Activated T-helper 1 cell treated with anti-CD3 and anti-CD28 coated beads, Interleukin-12 subunit alpha, Interleukin-12 subunit beta, Interleukin-2, Interleukin-4 antibody, amounts not matched to agents 30 ng/mL and 10 ng/mL and 1 ng/mL, durations not matched to agents 14 hours and 24 hours and 36 hours (primary cell): ENCODE measurements at regions not wholly inside any gene's neighbourhood (a gene's known extent, or its start where the extent isn't known, plus 50 kb on each side); places are given as distances from the start of the nearest gene placed in this dataset.

Source experiments
- DNase-seq: peaks from one replicate; pipeline ENCODE4 v3.0.0; 2021; ENCODE audit warnings: low spot score
- H3K27ac Mint-ChIP-seq: one replicate; pipeline ENCODE4 v1.8.0; 2021; ENCODE audit warnings: mild to moderate bottlenecking, mixed read lengths
- H3K27me3 Mint-ChIP-seq: one replicate; pipeline ENCODE4 v1.8.0; 2022; ENCODE audit warnings: mild to moderate bottlenecking, moderate library complexity, mixed read lengths; ENCODE audit not compliant: insufficient read depth
- H3K36me3 Mint-ChIP-seq: one replicate; pipeline ENCODE4 v1.8.0; 2021; ENCODE audit warnings: low read depth, mixed read lengths
- H3K4me1 Mint-ChIP-seq: one replicate; pipeline ENCODE4 v1.8.0; 2021; ENCODE audit warnings: low read depth, mixed read lengths
- H3K4me3 Mint-ChIP-seq: one replicate; pipeline ENCODE4 v1.8.0; 2021; ENCODE audit warnings: mild to moderate bottlenecking, moderate library complexity, mixed read lengths
- H3K9me3 Mint-ChIP-seq: one replicate; pipeline ENCODE4 v1.8.0; 2021; ENCODE audit warnings: mixed read lengths
- intact Hi-C: fragments of 100-400 bp; cut with micrococcal nuclease; formaldehyde crosslinking; loops from one replicate; pipeline ENCODE4 v1.15.1; 2024

DNA sequence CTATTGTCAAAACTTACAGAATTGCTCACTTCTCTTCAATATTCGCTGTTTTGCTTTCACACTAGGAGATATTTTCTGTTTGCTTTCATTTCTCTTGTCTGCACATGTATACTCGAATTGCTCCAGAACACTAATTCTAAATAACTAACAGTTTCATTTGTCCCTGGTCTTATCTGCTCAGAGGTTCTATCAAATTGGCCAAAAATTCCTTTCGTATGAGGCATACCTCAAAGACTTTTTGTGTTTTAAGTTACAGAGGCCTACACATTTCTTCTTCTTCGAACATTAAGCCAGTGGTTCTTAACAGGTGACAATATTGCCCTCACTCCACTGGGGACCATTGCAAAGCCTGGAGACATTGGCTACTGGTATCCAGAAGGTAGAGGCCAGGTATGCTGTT lies 1314.6 kb downstream of the EFNB2 start:
- no peak for DNase-seq
- no peaks in the 10 kb centered on the region for H3K36me3 Mint-ChIP-seq
- H3K27me3 Mint-ChIP-seq, result no peaks in the 10 kb centered on the region
- intact Hi-C loops, result no loop called here
- H3K27ac Mint-ChIP-seq, result no peak overlapping the region
- H3K4me3 Mint-ChIP-seq, result no peak overlapping the region
- H3K9me3 Mint-ChIP-seq, result no peaks in the 10 kb centered on the region
- no peaks in the 10 kb centered on the region for H3K4me1 Mint-ChIP-seq

DNA sequence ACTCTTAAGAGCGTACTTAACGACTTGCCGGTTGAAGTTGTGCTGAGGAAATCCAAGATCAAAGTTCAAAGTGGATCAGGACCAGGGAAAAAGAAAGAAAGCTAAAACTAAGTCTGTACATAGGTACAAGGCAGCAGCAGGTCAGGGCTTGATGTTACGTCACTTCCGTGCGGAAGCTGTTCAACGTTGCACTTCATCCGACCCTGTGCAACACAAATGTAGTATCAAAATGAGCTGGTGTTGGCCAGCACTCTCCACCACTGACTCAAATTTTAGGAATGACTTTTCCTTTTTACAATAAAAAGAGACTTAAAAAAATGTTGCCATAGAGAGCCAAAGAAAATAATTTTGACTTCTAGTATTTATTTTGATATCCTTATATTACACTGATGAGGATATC lies 1315.4 kb downstream of the EFNB2 start:
- intact Hi-C loops, result no loop called here
- H3K4me3 Mint-ChIP-seq, result no peak overlapping the region
- H3K9me3 Mint-ChIP-seq, result no peaks in the 10 kb centered on the region
- H3K4me1 Mint-ChIP-seq, result no peaks in the 10 kb centered on the region
- no peak for DNase-seq
- no peaks in the 10 kb centered on the region for H3K36me3 Mint-ChIP-seq
- no peaks in the 10 kb centered on the region for H3K27me3 Mint-ChIP-seq
- H3K27ac Mint-ChIP-seq, result no peak overlapping the region

DNA sequence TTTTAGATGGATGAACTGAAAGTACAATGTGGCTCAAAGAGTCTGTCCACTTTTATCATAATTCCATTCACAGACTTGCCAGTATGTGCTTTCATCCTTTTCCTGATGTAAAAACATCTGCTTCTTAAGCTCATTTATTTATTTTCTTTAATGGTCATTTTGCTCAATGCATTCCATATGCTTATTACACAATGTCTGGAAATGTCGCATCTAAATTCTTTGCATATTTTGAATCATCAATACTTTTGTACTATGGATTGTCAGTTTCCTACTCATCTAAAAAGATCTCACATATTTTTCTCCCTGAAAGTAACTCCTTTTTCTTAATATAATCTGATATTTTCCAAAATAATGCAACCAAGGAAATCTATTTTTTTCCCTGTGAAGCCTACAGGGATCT lies 1315.8 kb downstream of the EFNB2 start:
- Mint-ChIP-seq H3K36me3 (no peaks in the 10 kb centered on the region), H3K27ac (no peak overlapping the region), H3K27me3 (no peaks in the 10 kb centered on the region), H3K9me3 (no peaks in the 10 kb centered on the region), H3K4me1 (no peaks in the 10 kb centered on the region), H3K4me3 (no peak overlapping the region)
- intact Hi-C loops, result no loop called here
- DNase-seq, result no peak

GRCh38 chr13:105213512-105213911 lies 1322.0 kb downstream of the EFNB2 start:
- H3K9me3 Mint-ChIP-seq, result no peaks in the 10 kb centered on the region
- no peak for DNase-seq
- intact Hi-C loops, result no loop called here
- no peaks in the 10 kb centered on the region for H3K27me3 Mint-ChIP-seq
- no peaks in the 10 kb centered on the region for H3K4me1 Mint-ChIP-seq
- no peak overlapping the region for H3K4me3 Mint-ChIP-seq
- no peak overlapping the region for H3K27ac Mint-ChIP-seq
- H3K36me3 Mint-ChIP-seq, result no peaks in the 10 kb centered on the region

- Mint-ChIP-seq H3K27ac (no peak overlapping the region), H3K4me1 (no peaks in the 10 kb centered on the region), H3K4me3 (no peak overlapping the region), H3K9me3 (no peaks in the 10 kb centered on the region), H3K27me3 (no peaks in the 10 kb centered on the region), H3K36me3 (no peaks in the 10 kb centered on the region)
- DNase-seq, result no peak
- intact Hi-C loops, result no loop called here
Observed at GRCh38 chr13:105207572-105208293, 1327.7 kb downstream of the EFNB2 start.

DNA sequence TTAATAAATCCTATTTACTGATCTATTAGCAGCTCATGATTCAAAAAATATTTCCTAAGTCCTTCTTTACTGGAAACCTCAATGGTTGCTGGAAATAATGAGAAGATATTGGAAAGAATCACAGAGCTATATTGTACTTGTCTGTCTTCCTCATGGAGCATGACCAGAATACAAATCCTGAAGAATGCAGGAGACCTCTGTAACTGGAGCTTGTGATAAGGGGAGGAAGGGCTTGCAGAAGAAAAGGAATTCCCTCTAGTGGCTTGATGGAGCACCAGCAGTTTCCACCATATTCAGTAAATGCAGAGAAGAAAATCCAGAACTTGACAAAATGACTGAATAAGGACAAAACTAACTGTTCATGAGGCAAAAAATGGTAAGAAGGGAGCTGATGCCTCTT lies 1333.1 kb downstream of the EFNB2 start:
- no peaks in the 10 kb centered on the region for H3K4me1 Mint-ChIP-seq

DNA sequence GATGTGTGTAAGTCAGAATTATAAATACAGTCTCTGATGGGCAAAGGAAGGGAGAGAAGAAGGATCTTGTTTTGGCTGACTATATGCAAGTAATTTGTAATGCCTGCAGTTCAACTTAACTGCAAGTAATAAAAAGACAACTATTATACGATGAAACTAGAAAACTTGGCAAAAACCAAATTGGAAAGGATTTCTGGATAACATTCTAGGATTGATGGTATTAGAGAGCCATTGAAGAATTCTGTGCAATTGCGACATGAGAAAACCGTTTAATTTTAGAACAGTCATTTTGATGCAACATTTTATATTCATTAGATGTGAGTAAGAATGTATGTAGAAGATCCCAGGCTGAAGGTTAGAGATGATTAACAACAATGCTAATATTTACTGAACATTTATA lies 1334.1 kb downstream of the EFNB2 start:
- intact Hi-C loops, result no loop called here
- no peaks in the 10 kb centered on the region for H3K36me3 Mint-ChIP-seq
- no peaks in the 10 kb centered on the region for H3K4me1 Mint-ChIP-seq
- DNase-seq, result no peak
- H3K27ac Mint-ChIP-seq, result no peak overlapping the region
- no peak overlapping the region for H3K4me3 Mint-ChIP-seq
- H3K9me3 Mint-ChIP-seq, result no peaks in the 10 kb centered on the region
- H3K27me3 Mint-ChIP-seq, result no peaks in the 10 kb centered on the region

More for the DNA sequence above, 1333.1 kb downstream of the EFNB2 start:
- Mint-ChIP-seq H3K27me3 (no peaks in the 10 kb centered on the region), H3K27ac (no peak overlapping the region), H3K4me3 (no peak overlapping the region), H3K9me3 (no peaks in the 10 kb centered on the region), H3K36me3 (no peaks in the 10 kb centered on the region)
- no peak for DNase-seq
- intact Hi-C loops, result no loop called here

DNA sequence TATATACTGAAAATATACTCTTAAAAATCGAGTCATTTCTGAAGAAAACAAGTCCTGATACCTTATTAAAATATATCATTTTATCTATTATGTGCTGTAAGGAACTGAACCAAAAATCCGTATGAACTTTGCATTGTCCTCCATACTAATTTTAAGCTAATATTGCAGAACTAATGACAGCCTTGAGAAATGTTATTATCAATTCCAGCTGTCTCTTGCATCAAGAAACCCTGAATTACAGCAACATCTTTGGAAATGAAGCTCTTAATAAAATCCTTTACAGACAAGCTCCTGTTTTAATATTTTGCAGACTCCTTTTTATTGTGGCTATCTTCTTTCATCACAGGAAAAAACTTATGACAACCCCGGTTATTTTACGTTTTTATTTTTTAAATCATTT lies 1335.3 kb downstream of the EFNB2 start:
- Mint-ChIP-seq H3K9me3 (no peaks in the 10 kb centered on the region), H3K4me1 (no peaks in the 10 kb centered on the region), H3K4me3 (no peak overlapping the region), H3K27ac (no peak overlapping the region), H3K36me3 (no peaks in the 10 kb centered on the region), H3K27me3 (no peaks in the 10 kb centered on the region)
- DNase-seq, result no peak
- intact Hi-C loops, result no loop called here

GRCh38 chr13:105196052-105196451 lies 1339.4 kb downstream of the EFNB2 start:
- Mint-ChIP-seq H3K4me1 (no peaks in the 10 kb centered on the region), H3K9me3 (no peaks in the 10 kb centered on the region), H3K36me3 (no peaks in the 10 kb centered on the region), H3K4me3 (no peak overlapping the region), H3K27ac (no peak overlapping the region), H3K27me3 (peaks cover 2% of the 10 kb centered on the region)
- intact Hi-C loops, result no loop called here
- DNase-seq, result no peak

GRCh38 chr13:105193026-105193425 lies 1342.4 kb downstream of the EFNB2 start:
- Mint-ChIP-seq H3K27me3 (peaks cover 2% of the 10 kb centered on the region), H3K4me3 (no peak overlapping the region), H3K4me1 (no peaks in the 10 kb centered on the region), H3K27ac (no peak overlapping the region), H3K9me3 (no peaks in the 10 kb centered on the region), H3K36me3 (no peaks in the 10 kb centered on the region)
- no peak for DNase-seq
- intact Hi-C loops, result no loop called here

DNA sequence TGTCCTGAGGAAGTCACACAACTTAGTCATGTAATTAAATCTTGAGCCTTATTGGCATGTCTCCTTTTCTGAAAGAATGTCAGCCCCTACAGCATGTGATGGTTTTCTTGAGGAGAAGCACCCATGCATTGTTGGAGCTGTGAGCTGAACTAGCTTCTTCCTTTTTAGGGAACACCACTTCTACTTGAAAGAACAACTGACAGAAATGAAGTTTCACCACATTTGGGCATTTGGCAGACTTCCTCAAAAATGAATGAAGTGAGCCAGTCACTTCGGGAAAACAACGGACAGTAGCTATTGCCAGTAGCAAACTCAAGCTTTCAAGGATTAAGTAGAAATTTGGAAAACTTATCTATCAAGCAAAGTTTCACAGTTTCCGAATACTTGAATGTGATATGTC lies 1351.3 kb downstream of the EFNB2 start:
- no peaks in the 10 kb centered on the region for H3K9me3 Mint-ChIP-seq
- intact Hi-C loops, result no loop called here
- H3K36me3 Mint-ChIP-seq, result no peaks in the 10 kb centered on the region
- H3K27ac Mint-ChIP-seq, result no peak overlapping the region
- no peak for DNase-seq
- H3K4me3 Mint-ChIP-seq, result no peak overlapping the region
- peaks cover 2% of the 10 kb centered on the region for H3K27me3 Mint-ChIP-seq
- H3K4me1 Mint-ChIP-seq, result no peaks in the 10 kb centered on the region

- H3K27me3 Mint-ChIP-seq, result peaks cover 2% of the 10 kb centered on the region
Observed at GRCh38 chr13:105177265-105177900, 1358.1 kb downstream of the EFNB2 start.

GRCh38 chr13:105170438-105170837 lies 1365.0 kb downstream of the EFNB2 start:
- no peak for DNase-seq
- H3K27ac Mint-ChIP-seq, result no peak overlapping the region
- H3K4me1 Mint-ChIP-seq, result no peaks in the 10 kb centered on the region
- H3K4me3 Mint-ChIP-seq, result no peak overlapping the region
- no peaks in the 10 kb centered on the region for H3K27me3 Mint-ChIP-seq
- H3K9me3 Mint-ChIP-seq, result no peaks in the 10 kb centered on the region
- intact Hi-C loops, result no loop called here
- H3K36me3 Mint-ChIP-seq, result no peaks in the 10 kb centered on the region

More at GRCh38 chr13:105177265-105177900, 1358.1 kb downstream of the EFNB2 start:
- Mint-ChIP-seq H3K36me3 (no peaks in the 10 kb centered on the region), H3K4me3 (no peak overlapping the region), H3K9me3 (no peaks in the 10 kb centered on the region), H3K4me1 (no peaks in the 10 kb centered on the region), H3K27ac (no peak overlapping the region)
- intact Hi-C loops, result no loop called here
- no peak for DNase-seq

DNA sequence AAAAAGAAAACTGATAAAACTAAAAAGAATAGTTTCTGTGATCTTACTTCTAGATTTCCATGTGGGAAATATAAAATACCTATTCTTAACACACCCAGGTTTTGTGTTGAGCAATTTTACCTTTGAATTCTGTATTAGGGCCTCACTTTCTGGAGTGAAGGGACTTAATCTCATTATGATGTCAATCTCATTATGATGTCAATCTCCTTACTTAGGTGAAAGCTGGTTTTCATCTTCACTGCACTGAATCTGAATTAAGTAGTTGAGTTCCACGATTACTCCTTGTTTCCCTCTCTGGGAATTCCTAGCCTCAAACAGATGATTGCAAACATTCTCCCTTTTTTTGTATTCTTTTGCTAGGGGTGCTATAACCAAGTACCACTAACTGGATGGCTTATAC lies 1367.2 kb downstream of the EFNB2 start:
- Mint-ChIP-seq H3K4me3 (no peak overlapping the region), H3K4me1 (no peaks in the 10 kb centered on the region), H3K9me3 (no peaks in the 10 kb centered on the region), H3K36me3 (no peaks in the 10 kb centered on the region), H3K27ac (no peak overlapping the region), H3K27me3 (no peaks in the 10 kb centered on the region)
- intact Hi-C loops, result no loop called here
- DNase-seq, result no peak
